B cell (primary cell): ENCODE measurements at regions not wholly inside any gene's neighbourhood (a gene's known extent, or its start where the extent isn't known, plus 50 kb on each side); places are given as distances from the start of the nearest gene placed in this dataset.

Source experiments
- ATAC-seq: fragments of 200-7000 bp; cut with Tn5 transposase; one replicate; pipeline ENCODE4 v1.10.0; 2021; ENCODE audit warnings: low read depth, mild to moderate bottlenecking, moderate number of reproducible peaks, moderate library complexity
- CTCF ChIA-PET: fragments of 350-600 bp; sonication (Branson Sonifier 250); formaldehyde crosslinking; loops from one replicate; lab custom pipeline; 2021; ENCODE audit warnings: antibody characterized with exemption, inconsistent platforms; lab: Charles Lee
- POLR2A ChIA-PET: fragments of 350-600 bp; sonication (Branson Sonifier 250); formaldehyde crosslinking; loops from one replicate; lab custom pipeline; 2021; ENCODE audit warnings: antibody characterized with exemption; lab: Charles Lee
- DNase-seq: peaks from one replicate; pipeline ENCODE4 v3.0.0; 2013
- H2AFZ ChIP-seq: 2 replicates; pipeline ENCODE4 v1.6.1; 2012; ENCODE audit warnings: mild to moderate bottlenecking, low read depth, low read length; ENCODE audit not compliant: insufficient read depth, poor library complexity, severe bottlenecking
- H3K27ac ChIP-seq, 2 donors: 1 replicate in 1 of 2; 2 replicates in 1 of 2; pipeline ENCODE4 v1.5.1; 2012 to 2013; ENCODE audit warnings: low read length in 2 of 2, mild to moderate bottlenecking in 2 of 2, moderate library complexity in 1 of 2
- H3K27me3 ChIP-seq, 4 experiments: fragments of 200-600 bp in 1 of 4; sonication (generic) in 1 of 4; replicated peaks in 1 of 4; 1 replicate in 2 of 4; 2 replicates in 2 of 4; pipeline versions ENCODE4 v1.6.1 to v1.7.0; 2013 to 2016; ENCODE audit warnings: low read length in 3 of 4, mild to moderate bottlenecking in 2 of 4, mixed read lengths in 1 of 4, moderate library complexity in 1 of 4; ENCODE audit not compliant: insufficient read depth in 4 of 4, control insufficient read depth in 3 of 4; ENCODE audit errors: control extremely low read depth in 1 of 4
- H3K36me3 ChIP-seq, 2 experiments: replicated peaks in 1 of 2; 1 replicate in 1 of 2; 2 replicates in 1 of 2; pipeline versions ENCODE4 v1.6.1 to v1.7.1; 2013; ENCODE audit warnings: low read length in 1 of 2; ENCODE audit not compliant: insufficient read depth in 2 of 2, control insufficient read depth in 1 of 2; ENCODE audit errors: control extremely low read depth in 1 of 2, extremely low read depth in 1 of 2
- H3K4me1 ChIP-seq, 2 donors: fragments of 200-600 bp in 1 of 2; sonication (generic) in 1 of 2; 1 replicate in 1 of 2; 2 replicates in 1 of 2; pipeline versions ENCODE4 v1.5.1 to v1.6.1; 2013 to 2017; ENCODE audit warnings: low read length in 2 of 2; ENCODE audit not compliant: control insufficient read depth in 2 of 2, insufficient read depth in 2 of 2
- H3K4me2 ChIP-seq: replicated peaks from 2 replicates; pipeline ENCODE3; 2012; ENCODE audit warnings: mild to moderate bottlenecking, low read depth, low read length; ENCODE audit not compliant: poor library complexity, severe bottlenecking
- H3K4me3 ChIP-seq, 5 experiments: fragments of 200-600 bp in 1 of 5; sonication (generic) in 1 of 5; 1 replicate in 3 of 5; 2 replicates in 2 of 5; pipeline versions ENCODE4 v1.5.1 to v1.7.0; 2011 to 2016; ENCODE audit warnings: low read length in 4 of 5, mild to moderate bottlenecking in 4 of 5, low read depth in 2 of 5, control low read depth in 1 of 5, moderate library complexity in 1 of 5; ENCODE audit not compliant: insufficient read depth in 1 of 5; ENCODE audit errors: control extremely low read depth in 1 of 5, extremely low read depth in 1 of 5
- H3K79me2 ChIP-seq: fragments of 200-600 bp; sonication (generic); one replicate; pipeline ENCODE4 v1.6.0; 2016; ENCODE audit warnings: low read length; ENCODE audit not compliant: control insufficient read depth, insufficient read depth
- H3K9ac ChIP-seq: fragments of 200-600 bp; sonication (generic); 2 replicates; pipeline ENCODE4 v1.6.1; 2017; ENCODE audit warnings: mild to moderate bottlenecking, low read length, moderate library complexity
- H3K9me3 ChIP-seq, 3 donors: one replicate each; pipeline versions ENCODE4 v1.6.1 to v1.7.1; 2013; ENCODE audit warnings: low read length in 2 of 3; ENCODE audit not compliant: control insufficient read depth in 2 of 3, insufficient read depth in 1 of 3; ENCODE audit errors: control extremely low read depth in 1 of 3
- H4K20me1 ChIP-seq: 2 replicates; pipeline ENCODE4 v1.6.0; 2012; ENCODE audit warnings: mild to moderate bottlenecking, low read length; ENCODE audit not compliant: insufficient read depth, control insufficient read depth, poor library complexity, severe bottlenecking
- H3K27ac Mint-ChIP-seq: one replicate; pipeline ENCODE4 v1.8.0; 2021; ENCODE audit warnings: mixed read lengths
- H3K27me3 Mint-ChIP-seq: one replicate; pipeline ENCODE4 v1.8.0; 2021; ENCODE audit warnings: mixed read lengths
- H3K4me1 Mint-ChIP-seq: one replicate; pipeline ENCODE4 v1.8.0; 2021; ENCODE audit warnings: mixed read lengths
- H3K4me3 Mint-ChIP-seq: one replicate; pipeline ENCODE4 v1.8.0; 2021; ENCODE audit warnings: mixed read lengths
- H3K9me3 Mint-ChIP-seq: one replicate; pipeline ENCODE4 v1.8.0; 2022; ENCODE audit warnings: mixed read lengths; ENCODE audit not compliant: insufficient read depth
- CTCF ChIP-seq: fragments of 200-600 bp; IDR thresholded peaks from one replicate; pipeline ENCODE4 v1.8.0; 2022; ENCODE audit warnings: antibody characterized with exemption, mild to moderate bottlenecking
- EZH2 ChIP-seq: IDR thresholded peaks from 2 replicates; pipeline ENCODE4 v1.6.1; 2012; ENCODE audit warnings: borderline replicate concordance, low read depth, mild to moderate bottlenecking, moderate library complexity, low read length; ENCODE audit not compliant: insufficient read depth, poor library complexity, severe bottlenecking
- WGBS: methylation state at CpG from one replicate; pipeline ENCODE4 v1.1.5; 2013; ENCODE audit warnings: missing lambda C conversion rate; ENCODE audit not compliant: insufficient coverage; 5-methylcytosine and 5-hydroxymethylcytosine counted together
- intact Hi-C: fragments of 100-400 bp; cut with micrococcal nuclease; formaldehyde crosslinking; loops from one replicate; pipeline ENCODE4 v1.10.0; 2022

GRCh38 chr12:107521826-107522355 is 163.7 kb upstream of the PWP1 start:
- DNase-seq, result no peak
- no peak overlapping the region for H3K4me3 Mint-ChIP-seq
- Histone ChIP-seq H2AFZ (no peak overlapping the region), H3K79me2 (no peaks in the 10 kb centered on the region), H3K4me3 (no peak overlapping the region), H3K4me2 (no peak overlapping the region), H3K36me3 (no peaks in the 10 kb centered on the region), H3K27me3 (no peaks in the 10 kb centered on the region), H3K4me1 (no peaks in the 10 kb centered on the region), H3K9ac (no peak overlapping the region), H3K9me3 (peaks cover 0 to 5% (median 4%) of the 10 kb centered on the region in 3 donors), H3K27ac (no peak overlapping the region), H4K20me1 (no peaks in the 10 kb centered on the region)
- H3K27ac Mint-ChIP-seq, result no peak overlapping the region
- peaks cover 5% of the 10 kb centered on the region for H3K9me3 Mint-ChIP-seq
- ATAC-seq, result no peak
- no peaks in the 10 kb centered on the region for H3K4me1 Mint-ChIP-seq
- CTCF ChIA-PET, result no interaction called here
- WGBS, result no CpG with 5 or more reads among the region's 3 CpGs
- POLR2A ChIA-PET, result no interaction called here
- intact Hi-C loops, result no loop called here
- TF ChIP-seq EZH2 (no peak), CTCF (no peak)
- H3K27me3 Mint-ChIP-seq, result peaks cover 3% of the 10 kb centered on the region

GRCh38 chr12:107522692-107523477 is 162.7 kb upstream of the PWP1 start:
- WGBS, result 100% methylated on average over 1 of the region's 3 CpGs
- TF ChIP-seq CTCF (no peak), EZH2 (no peak)
- Mint-ChIP-seq H3K27ac (no peak overlapping the region), H3K9me3 (peaks cover 5% of the 10 kb centered on the region), H3K4me3 (no peak overlapping the region), H3K4me1 (no peaks in the 10 kb centered on the region), H3K27me3 (peaks cover 3% of the 10 kb centered on the region)
- H3K27me3 ChIP-seq, result no peaks in the 10 kb centered on the region
- no peaks in the 10 kb centered on the region for H3K4me1 ChIP-seq
- intact Hi-C loops, result no loop called here
- no peaks in the 10 kb centered on the region for H4K20me1 ChIP-seq
- H3K36me3 ChIP-seq, result no peaks in the 10 kb centered on the region
- H3K9me3 ChIP-seq, result peaks cover 0 to 5% (median 4%) of the 10 kb centered on the region in 3 donors
- DNase-seq (no peak), ATAC-seq (no peak)
- no peak overlapping the region for H2AFZ ChIP-seq
- no peak overlapping the region for H3K4me2 ChIP-seq
- no peak overlapping the region for H3K4me3 ChIP-seq
- no peak overlapping the region for H3K27ac ChIP-seq
- CTCF ChIA-PET, result no interaction called here
- POLR2A ChIA-PET, result no interaction called here
- H3K9ac ChIP-seq, result no peak overlapping the region
- no peaks in the 10 kb centered on the region for H3K79me2 ChIP-seq
